ENCODE measurements at regions not wholly inside any gene's neighbourhood (a gene's known extent, or its start where the extent isn't known, plus 50 kb on each side); places are given as distances from the start of the nearest gene placed in this dataset.

GRCh38 chr4:123696687-123697086 lies 300.1 kb downstream of the SPRY1 start:
- no peak overlapping the region for H3K4me2 ChIP-seq (ENCODE audit: low read length)
- no peak overlapping the region for H3K4me3 ChIP-seq (ENCODE audit: low read length)
- H3K27ac ChIP-seq (ENCODE audit: low read length): no peak overlapping the region
- no peaks in the 10 kb centered on the region for H3K9me3 ChIP-seq (ENCODE audit: low read length)
- H3K27me3 ChIP-seq (ENCODE audit: insufficient read depth, low read depth, low read length): no peaks in the 10 kb centered on the region
- H4K20me1 ChIP-seq (ENCODE audit: insufficient read depth): no peaks in the 10 kb centered on the region
- H3K36me3 ChIP-seq (ENCODE audit: insufficient read depth, low read length): no peaks in the 10 kb centered on the region
- H3F3A ChIP-seq (ENCODE audit: insufficient read depth, low read length, poor library complexity, severe bottlenecking): no peaks in the 10 kb centered on the region
- H3K9ac ChIP-seq (ENCODE audit: low read length): no peak overlapping the region
- H3K9me2 ChIP-seq (ENCODE audit: insufficient read depth, low read length): no peaks in the 10 kb centered on the region
- H3K79me2 ChIP-seq (replicated peaks; ENCODE audit: insufficient read depth, low read length): no peaks in the 10 kb centered on the region
- H2AFZ ChIP-seq (ENCODE audit: low read depth, low read length): no peak overlapping the region
- TF ChIP-seq CTCF (IDR thresholded peaks at IDR 0.05; ENCODE audit: poor library complexity, severe bottlenecking) (no peak), TAF1 (IDR thresholded peaks at IDR 0.05; ENCODE audit: low read depth) (no peak), EZH2 (IDR thresholded peaks at IDR 0.05; ENCODE audit: borderline replicate concordance, insufficient read depth, low read length, poor library complexity, severe bottlenecking) (no peak), MXI1 (conservative IDR thresholded peaks at IDR 0.05; ENCODE audit: poor library complexity, severe bottlenecking) (no peak), POLR2AphosphoS5 (IDR thresholded peaks at IDR 0.05) (no peak)

GRCh38 chr4:123698556-123698955 lies 302.0 kb downstream of the SPRY1 start:
- TF ChIP-seq SMC3 (conservative IDR thresholded peaks at IDR 0.05; ENCODE audit: poor library complexity): no peak
- no peak for TF ChIP-seq EP300 (conservative IDR thresholded peaks at IDR 0.05; ENCODE audit: poor library complexity, severe bottlenecking)
- TF ChIP-seq MXI1 (conservative IDR thresholded peaks at IDR 0.05; ENCODE audit: poor library complexity, severe bottlenecking): no peak
- no peak for TF ChIP-seq REST (IDR thresholded peaks at IDR 0.05; ENCODE audit: borderline replicate concordance)
- no peak for TF ChIP-seq EZH2 (IDR thresholded peaks at IDR 0.05; ENCODE audit: borderline replicate concordance, insufficient read depth, low read length, poor library complexity, severe bottlenecking)
- TF ChIP-seq TAF1 (IDR thresholded peaks at IDR 0.05; ENCODE audit: low read depth): no peak
- TF ChIP-seq CTCF (IDR thresholded peaks at IDR 0.05; ENCODE audit: poor library complexity, severe bottlenecking): no peak
- TF ChIP-seq POLR2AphosphoS5 (IDR thresholded peaks at IDR 0.05): no peak
- no peak for TF ChIP-seq RAD21 (conservative IDR thresholded peaks at IDR 0.05)
- no peaks in the 10 kb centered on the region for H3K27me3 ChIP-seq (ENCODE audit: insufficient read depth, low read depth, low read length)

More at GRCh38 chr4:123698556-123698955, 302.0 kb downstream of the SPRY1 start:
- no peak overlapping the region for H3K4me3 ChIP-seq (ENCODE audit: low read length)
- H4K20me1 ChIP-seq (ENCODE audit: insufficient read depth): no peaks in the 10 kb centered on the region
- no peaks in the 10 kb centered on the region for H3F3A ChIP-seq (ENCODE audit: insufficient read depth, low read length, poor library complexity, severe bottlenecking)
- no peak overlapping the region for H3K4me2 ChIP-seq (ENCODE audit: low read length)
- no peak overlapping the region for H2AFZ ChIP-seq (ENCODE audit: low read depth, low read length)
- H3K27ac ChIP-seq (ENCODE audit: low read length): no peak overlapping the region
- no peaks in the 10 kb centered on the region for H3K36me3 ChIP-seq (ENCODE audit: insufficient read depth, low read length)
- no peak overlapping the region for H3K9ac ChIP-seq (ENCODE audit: low read length)
- H3K9me2 ChIP-seq (ENCODE audit: insufficient read depth, low read length): no peaks in the 10 kb centered on the region
- no peaks in the 10 kb centered on the region for H3K79me2 ChIP-seq (replicated peaks; ENCODE audit: insufficient read depth, low read length)
- H3K9me3 ChIP-seq (ENCODE audit: low read length): no peaks in the 10 kb centered on the region

Measured in neural cell (in vitro differentiated cells).